Right renal pelvis (tissue), 4 donors: ENCODE measurements at regions not wholly inside any gene's neighbourhood (a gene's known extent, or its start where the extent isn't known, plus 50 kb on each side); places are given as distances from the start of the nearest gene placed in this dataset.

ENCODE experiments used
- DNase-seq, 4 donors: peaks; one replicate each; pipeline ENCODE4 v3.0.0-alpha.2; 2013; ENCODE audit warnings: low read depth in 4 of 4, low spot score in 3 of 4, missing footprints in 1 of 4

GRCh38 chr6:104126315-104127005, 733.3 kb downstream of the HACE1 start:
- DNase-seq: no peak

GRCh38 chr6:104123227-104123626, 736.5 kb downstream of the HACE1 start:
- no peak for DNase-seq

GRCh38 chr6:104118274-104118673, 741.4 kb downstream of the HACE1 start:
- no peak for DNase-seq

GRCh38 chr6:104109806-104110205, 749.9 kb downstream of the HACE1 start:
- DNase-seq: no peak

GRCh38 chr6:104108634-104109033, 751.1 kb downstream of the HACE1 start:
- no peak for DNase-seq

GRCh38 chr6:104095661-104096416, 763.9 kb downstream of the HACE1 start:
- DNase-seq: no peak

GRCh38 chr6:104087765-104088164, 772.0 kb downstream of the HACE1 start:
- no peak for DNase-seq

- DNase-seq: no peak
These were observed 791.4 kb downstream of the HACE1 start for GRCh38 chr6:104068281-104068680.

- DNase-seq: no peak
These were observed 794.8 kb downstream of the HACE1 start for GRCh38 chr6:104064876-104065275.

GRCh38 chr6:104050455-104050854, 809.3 kb downstream of the HACE1 start:
- no peak for DNase-seq

- DNase-seq: no peak
These were observed 813.3 kb downstream of the HACE1 start for GRCh38 chr6:104046426-104046825.

GRCh38 chr6:104031346-104031745, 828.4 kb downstream of the HACE1 start:
- DNase-seq: no peak

GRCh38 chr6:104022126-104022525, 837.6 kb downstream of the HACE1 start:
- no peak for DNase-seq

GRCh38 chr6:104019075-104019753, 840.5 kb downstream of the HACE1 start:
- no peak for DNase-seq

GRCh38 chr6:104017410-104018381, 842.0 kb downstream of the HACE1 start:
- no peak for DNase-seq

- no peak for DNase-seq
These were observed 845.4 kb downstream of the HACE1 start for GRCh38 chr6:104014163-104014959.

GRCh38 chr6:104013312-104013971, 846.3 kb downstream of the HACE1 start:
- no peak for DNase-seq

- DNase-seq: no peak
These were observed 848.8 kb downstream of the HACE1 start for GRCh38 chr6:104010897-104011296.
